ENCODE measurements at regions not wholly inside any gene's neighbourhood (a gene's known extent, or its start where the extent isn't known, plus 50 kb on each side); places are given as distances from the start of the nearest gene placed in this dataset.
"Not testable (repeated sequence)": the region's sequence is repeated elsewhere in the genome, so short reads cannot be mapped to it uniquely, and the experiment has no call there.

GRCh38 chr5:107025712-107026497 is 644.8 kb downstream of the EFNA5 start:
- Histone ChIP-seq H3K27me3 (ENCODE audit: control insufficient read depth, insufficient read depth) (no peaks in the 10 kb centered on the region), H3K4me1 (ENCODE audit: control insufficient read depth, insufficient read depth, low read length) (no peaks in the 10 kb centered on the region), H3K27ac (ENCODE audit: low read length) (no peak overlapping the region), H3K4me3 (ENCODE audit: low read length) (no peak overlapping the region), H3K9me3 (ENCODE audit: control insufficient read depth, low read length) (no peaks in the 10 kb centered on the region)
- WGBS, result 40% methylated on average over 3 of the region's 3 CpGs
- intact Hi-C loops (cut with DNase I), result no loop called here
- no peak for ATAC-seq
- no peak for DNase-seq

GRCh38 chr5:107023732-107024131 is 647.0 kb downstream of the EFNA5 start:
- no peak overlapping the region for H3K4me3 ChIP-seq (ENCODE audit: low read length)
- DNase-seq (no peak), ATAC-seq (no peak)
- H3K27me3 ChIP-seq (ENCODE audit: control insufficient read depth, insufficient read depth), result no peaks in the 10 kb centered on the region
- intact Hi-C loops (cut with DNase I), result no loop called here
- no peaks in the 10 kb centered on the region for H3K9me3 ChIP-seq (ENCODE audit: control insufficient read depth, low read length)
- H3K27ac ChIP-seq (ENCODE audit: low read length), result no peak overlapping the region
- H3K4me1 ChIP-seq (ENCODE audit: control insufficient read depth, insufficient read depth, low read length), result no peaks in the 10 kb centered on the region

GRCh38 chr5:107021575-107021974 is 649.2 kb downstream of the EFNA5 start:
- 92% methylated on average over 2 of the region's 2 CpGs for WGBS
- H3K27me3 ChIP-seq (ENCODE audit: control insufficient read depth, insufficient read depth), result no peaks in the 10 kb centered on the region
- no peaks in the 10 kb centered on the region for H3K4me1 ChIP-seq (ENCODE audit: control insufficient read depth, insufficient read depth, low read length)
- no peaks in the 10 kb centered on the region for H3K9me3 ChIP-seq (ENCODE audit: control insufficient read depth, low read length)
- no peak for DNase-seq
- H3K4me3 ChIP-seq (ENCODE audit: low read length), result no peak overlapping the region
- H3K27ac ChIP-seq (ENCODE audit: low read length), result no peak overlapping the region
- intact Hi-C loops (cut with DNase I), result no loop called here
- no peak for ATAC-seq

- Histone ChIP-seq H3K27me3 (ENCODE audit: control insufficient read depth, insufficient read depth) (no peaks in the 10 kb centered on the region), H3K4me1 (ENCODE audit: control insufficient read depth, insufficient read depth, low read length) (no peaks in the 10 kb centered on the region), H3K9me3 (ENCODE audit: control insufficient read depth, low read length) (no peaks in the 10 kb centered on the region), H3K27ac (ENCODE audit: low read length) (no peak overlapping the region), H3K4me3 (ENCODE audit: low read length) (no peak overlapping the region)
- 55% methylated on average over 2 of the region's 2 CpGs for WGBS
- intact Hi-C loops (cut with DNase I), result no loop called here
- ATAC-seq (no peak), DNase-seq (no peak)
These were observed 650.1 kb downstream of the EFNA5 start for GRCh38 chr5:107020626-107021025.

GRCh38 chr5:107017616-107018015 is 653.1 kb downstream of the EFNA5 start:
- DNase-seq, result no peak
- no peak overlapping the region for H3K27ac ChIP-seq (ENCODE audit: low read length)
- no peak overlapping the region for H3K4me3 ChIP-seq (ENCODE audit: low read length)
- ATAC-seq, result no peak
- H3K9me3 ChIP-seq (ENCODE audit: control insufficient read depth, low read length), result no peaks in the 10 kb centered on the region
- H3K4me1 ChIP-seq (ENCODE audit: control insufficient read depth, insufficient read depth, low read length), result no peaks in the 10 kb centered on the region
- 60% methylated on average over 1 of the region's 1 CpG for WGBS
- intact Hi-C loops (cut with DNase I), result no loop called here
- H3K27me3 ChIP-seq (ENCODE audit: control insufficient read depth, insufficient read depth), result no peaks in the 10 kb centered on the region

GRCh38 chr5:107012371-107012770 is 658.4 kb downstream of the EFNA5 start:
- no peak for ATAC-seq
- Histone ChIP-seq H3K27ac (ENCODE audit: low read length) (no peak overlapping the region), H3K4me3 (ENCODE audit: low read length) (no peak overlapping the region), H3K4me1 (ENCODE audit: control insufficient read depth, insufficient read depth, low read length) (no peaks in the 10 kb centered on the region), H3K27me3 (ENCODE audit: control insufficient read depth, insufficient read depth) (no peaks in the 10 kb centered on the region), H3K9me3 (ENCODE audit: control insufficient read depth, low read length) (no peaks in the 10 kb centered on the region)
- 93% methylated on average over 10 of the region's 10 CpGs for WGBS
- DNase-seq, result no peak
- intact Hi-C loops (cut with DNase I), result no loop called here

GRCh38 chr5:107011605-107012004 is 659.1 kb downstream of the EFNA5 start:
- ATAC-seq, result no peak
- intact Hi-C loops (cut with DNase I), result no loop called here
- no peaks in the 10 kb centered on the region for H3K4me1 ChIP-seq (ENCODE audit: control insufficient read depth, insufficient read depth, low read length)
- DNase-seq, result no peak
- WGBS, result 73% methylated on average over 7 of the region's 7 CpGs
- H3K27me3 ChIP-seq (ENCODE audit: control insufficient read depth, insufficient read depth), result no peaks in the 10 kb centered on the region
- H3K9me3 ChIP-seq (ENCODE audit: control insufficient read depth, low read length), result no peaks in the 10 kb centered on the region
- no peak overlapping the region for H3K27ac ChIP-seq (ENCODE audit: low read length)
- no peak overlapping the region for H3K4me3 ChIP-seq (ENCODE audit: low read length)

- 97% methylated on average over 6 of the region's 6 CpGs for WGBS
- DNase-seq, result no peak
- no peak overlapping the region for H3K4me3 ChIP-seq (ENCODE audit: low read length)
- no peaks in the 10 kb centered on the region for H3K4me1 ChIP-seq (ENCODE audit: control insufficient read depth, insufficient read depth, low read length)
- no peaks in the 10 kb centered on the region for H3K27me3 ChIP-seq (ENCODE audit: control insufficient read depth, insufficient read depth)
- H3K9me3 ChIP-seq (ENCODE audit: control insufficient read depth, low read length), result no peaks in the 10 kb centered on the region
- no peak overlapping the region for H3K27ac ChIP-seq (ENCODE audit: low read length)
- no peak for ATAC-seq
- intact Hi-C loops (cut with DNase I), result no loop called here
These were observed 660.7 kb downstream of the EFNA5 start for GRCh38 chr5:107010060-107010459.

GRCh38 chr5:107005653-107006052 is 665.1 kb downstream of the EFNA5 start:
- ATAC-seq (no peak), DNase-seq (no peak)
- H3K4me3 ChIP-seq (ENCODE audit: low read length), result no peak overlapping the region
- no peaks in the 10 kb centered on the region for H3K9me3 ChIP-seq (ENCODE audit: control insufficient read depth, low read length)
- H3K4me1 ChIP-seq (ENCODE audit: control insufficient read depth, insufficient read depth, low read length), result no peaks in the 10 kb centered on the region
- WGBS, result 0% methylated on average over 1 of the region's 1 CpG
- no peaks in the 10 kb centered on the region for H3K27me3 ChIP-seq (ENCODE audit: control insufficient read depth, insufficient read depth)
- H3K27ac ChIP-seq (ENCODE audit: low read length), result no peak overlapping the region
- intact Hi-C loops (cut with DNase I), result no loop called here

GRCh38 chr5:107005161-107005560 is 665.6 kb downstream of the EFNA5 start:
- intact Hi-C loops (cut with DNase I), result no loop called here
- WGBS, result 68% methylated on average over 4 of the region's 4 CpGs
- H3K27me3 ChIP-seq (ENCODE audit: control insufficient read depth, insufficient read depth), result no peaks in the 10 kb centered on the region
- H3K9me3 ChIP-seq (ENCODE audit: control insufficient read depth, low read length), result no peaks in the 10 kb centered on the region
- H3K4me1 ChIP-seq (ENCODE audit: control insufficient read depth, insufficient read depth, low read length), result no peaks in the 10 kb centered on the region
- H3K4me3 ChIP-seq (ENCODE audit: low read length), result no peak overlapping the region
- H3K27ac ChIP-seq (ENCODE audit: low read length), result no peak overlapping the region
- DNase-seq, result no peak
- no peak for ATAC-seq

GRCh38 chr5:107002115-107002514 is 668.6 kb downstream of the EFNA5 start:
- intact Hi-C loops (cut with DNase I), result no loop called here
- Histone ChIP-seq H3K27me3 (ENCODE audit: control insufficient read depth, insufficient read depth) (no peaks in the 10 kb centered on the region), H3K9me3 (ENCODE audit: control insufficient read depth, low read length) (no peaks in the 10 kb centered on the region), H3K4me1 (ENCODE audit: control insufficient read depth, insufficient read depth, low read length) (no peaks in the 10 kb centered on the region), H3K4me3 (ENCODE audit: low read length) (no peak overlapping the region), H3K27ac (ENCODE audit: low read length) (no peak overlapping the region)
- DNase-seq (no peak), ATAC-seq (no peak)

GRCh38 chr5:106999506-106999905 is 671.2 kb downstream of the EFNA5 start:
- H3K27ac ChIP-seq (ENCODE audit: low read length); intact Hi-C loops (cut with DNase I); H3K4me1 ChIP-seq (ENCODE audit: control insufficient read depth, insufficient read depth, low read length); DNase-seq; H3K9me3 ChIP-seq (ENCODE audit: control insufficient read depth, low read length); H3K4me3 ChIP-seq (ENCODE audit: low read length); ATAC-seq; H3K27me3 ChIP-seq (ENCODE audit: control insufficient read depth, insufficient read depth): not testable (repeated sequence)
- 89% methylated on average over 6 of the region's 6 CpGs for WGBS

Measured in right cardiac atrium (tissue), 5 donors.